ENCODE measurements at regions not wholly inside any gene's neighbourhood (a gene's known extent, or its start where the extent isn't known, plus 50 kb on each side); places are given as distances from the start of the nearest gene placed in this dataset.
A peak's percentile ranks its signal among the peaks of the same experiment; 100 is the strongest.

DNA sequence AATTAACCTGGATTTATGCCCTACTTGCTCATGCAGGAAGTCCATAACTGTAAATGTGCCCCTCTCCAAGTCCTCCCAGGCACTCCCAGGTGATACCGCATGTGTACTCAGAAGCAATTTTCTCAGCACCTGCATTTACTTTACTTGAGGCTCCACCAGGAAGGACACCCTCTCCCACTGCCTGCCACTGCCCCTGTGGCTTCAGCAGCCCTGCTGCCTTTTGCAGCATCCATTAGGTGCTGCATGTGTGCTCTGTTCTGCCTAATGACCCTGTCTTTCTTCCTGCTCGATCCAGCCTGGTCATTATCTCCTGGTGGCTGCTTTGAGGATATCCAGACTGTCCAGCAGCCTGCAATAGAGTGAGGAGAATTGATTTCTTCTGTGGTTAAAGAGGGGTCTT lies 107.6 kb upstream of the SEMA6D start:
- Mint-ChIP-seq H3K4me1 (no peaks in the 10 kb centered on the region), H3K36me3 (no peaks in the 10 kb centered on the region), H3K4me3 (no peak overlapping the region), H3K9me3 (peaks cover 0 to 5% (median 0%) of the 10 kb centered on the region in 8 donors), H3K27me3 (no peaks in the 10 kb centered on the region), H3K27ac (no peak overlapping the region)
- CTCF ChIA-PET (ENCODE audit: partially characterized antibody), result no interaction called here
- POLR2A ChIA-PET (ENCODE audit: partially characterized antibody), result no interaction called here
- intact Hi-C loops (cut with micrococcal nuclease), result no loop called here
- Histone ChIP-seq H3K36me3 (ENCODE audit: insufficient read depth, low read length) (no peaks in the 10 kb centered on the region), H3K27me3 (ENCODE audit: insufficient read depth, low read length) (no peaks in the 10 kb centered on the region), H3K27ac (ENCODE audit: low read depth, low read length) (no peak overlapping the region), H3K4me1 (ENCODE audit: insufficient read depth, low read length) (no peaks in the 10 kb centered on the region), H3K9me3 (ENCODE audit: control insufficient read depth in 1 of 2, low read length in 2 of 2) (no peaks in the 10 kb centered on the region), H3K4me3 (ENCODE audit: low read length in 2 of 2) (peak overlapping the region in 1 of 2 donors; percentile 1)
- no peak for DNase-seq

DNA sequence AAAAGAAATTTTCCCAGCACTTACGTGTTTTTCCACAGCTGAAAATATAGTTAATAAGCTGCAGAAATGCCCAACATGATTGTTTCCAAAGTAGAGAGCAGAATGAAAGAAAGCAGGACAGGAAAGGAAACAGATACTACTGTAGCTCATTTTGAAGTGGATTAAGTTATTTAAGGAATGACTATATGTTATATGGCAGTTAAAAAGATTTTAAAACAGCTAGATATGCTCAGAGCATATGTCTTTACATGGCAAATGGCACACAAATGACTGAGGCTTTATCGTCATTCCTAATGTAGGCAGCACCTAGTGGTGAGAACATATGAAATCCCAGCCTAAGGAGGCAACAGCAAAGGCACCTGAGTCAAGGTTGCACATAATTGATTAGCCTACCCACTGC lies 106.6 kb upstream of the SEMA6D start:
- ChIA-PET CTCF (ENCODE audit: partially characterized antibody) (no interaction called here), POLR2A (ENCODE audit: partially characterized antibody) (no interaction called here)
- no peak overlapping the region for H3K4me3 ChIP-seq (ENCODE audit: low read length in 2 of 2)
- no peak overlapping the region for H3K27ac ChIP-seq (ENCODE audit: low read depth, low read length)
- intact Hi-C loops (cut with micrococcal nuclease), result no loop called here
- H3K4me1 Mint-ChIP-seq, result no peaks in the 10 kb centered on the region
- H3K36me3 ChIP-seq (ENCODE audit: insufficient read depth, low read length), result no peaks in the 10 kb centered on the region
- no peaks in the 10 kb centered on the region for H3K27me3 Mint-ChIP-seq
- no peaks in the 10 kb centered on the region for H3K9me3 ChIP-seq (ENCODE audit: control insufficient read depth in 1 of 2, low read length in 2 of 2)
- no peak overlapping the region for H3K4me3 Mint-ChIP-seq
- peaks cover 0 to 4% (median 0%) of the 10 kb centered on the region in 8 donors for H3K9me3 Mint-ChIP-seq
- no peaks in the 10 kb centered on the region for H3K27me3 ChIP-seq (ENCODE audit: insufficient read depth, low read length)
- H3K27ac Mint-ChIP-seq, result no peak overlapping the region
- no peaks in the 10 kb centered on the region for H3K36me3 Mint-ChIP-seq
- H3K4me1 ChIP-seq (ENCODE audit: insufficient read depth, low read length), result no peaks in the 10 kb centered on the region
- DNase-seq, result no peak

DNA sequence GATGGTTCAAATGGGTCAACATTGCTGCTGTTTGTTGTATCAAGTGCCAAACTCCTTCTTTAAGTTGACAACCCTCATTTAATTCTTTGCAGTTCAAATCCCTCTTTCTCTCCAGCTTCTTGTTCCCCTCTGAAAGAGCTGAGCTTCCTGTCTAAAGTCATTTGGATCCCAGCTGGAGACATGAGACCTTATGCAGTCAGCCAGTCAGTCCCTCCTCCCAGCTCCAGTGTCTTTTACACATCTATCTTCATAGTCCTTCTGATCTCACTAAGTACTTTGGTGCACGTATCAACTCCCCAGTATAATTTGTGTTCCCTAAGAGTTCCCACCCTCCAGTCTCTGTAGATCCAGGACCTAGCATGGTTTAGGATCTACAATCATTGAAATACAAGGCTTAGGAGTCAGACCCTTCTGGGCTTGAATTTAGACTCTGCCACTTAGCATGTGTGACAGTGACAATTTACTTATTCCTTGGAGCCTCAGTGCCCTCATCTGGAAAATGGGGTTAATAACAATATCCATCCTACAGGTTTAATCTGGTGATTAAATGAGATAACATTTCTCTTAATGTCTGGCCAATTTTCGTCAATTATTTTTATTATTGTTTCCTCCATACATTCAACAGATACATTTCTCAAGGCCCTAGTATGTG lies 102.8 kb upstream of the SEMA6D start:
- Mint-ChIP-seq H3K4me1 (no peaks in the 10 kb centered on the region), H3K4me3 (no peak overlapping the region), H3K36me3 (no peaks in the 10 kb centered on the region), H3K9me3 (peaks cover 0 to 4% (median 0%) of the 10 kb centered on the region in 8 donors), H3K27ac (no peak overlapping the region), H3K27me3 (no peaks in the 10 kb centered on the region)
- intact Hi-C loops (cut with micrococcal nuclease), result no loop called here
- Histone ChIP-seq H3K27me3 (ENCODE audit: insufficient read depth, low read length) (no peaks in the 10 kb centered on the region), H3K4me1 (ENCODE audit: insufficient read depth, low read length) (no peaks in the 10 kb centered on the region), H3K4me3 (ENCODE audit: low read length in 2 of 2) (no peak overlapping the region), H3K9me3 (ENCODE audit: control insufficient read depth in 1 of 2, low read length in 2 of 2) (no peaks in the 10 kb centered on the region), H3K36me3 (ENCODE audit: insufficient read depth, low read length) (no peaks in the 10 kb centered on the region), H3K27ac (ENCODE audit: low read depth, low read length) (no peak overlapping the region)
- no peak for DNase-seq
- ChIA-PET CTCF (ENCODE audit: partially characterized antibody) (no interaction called here), POLR2A (ENCODE audit: partially characterized antibody) (no interaction called here)

DNA sequence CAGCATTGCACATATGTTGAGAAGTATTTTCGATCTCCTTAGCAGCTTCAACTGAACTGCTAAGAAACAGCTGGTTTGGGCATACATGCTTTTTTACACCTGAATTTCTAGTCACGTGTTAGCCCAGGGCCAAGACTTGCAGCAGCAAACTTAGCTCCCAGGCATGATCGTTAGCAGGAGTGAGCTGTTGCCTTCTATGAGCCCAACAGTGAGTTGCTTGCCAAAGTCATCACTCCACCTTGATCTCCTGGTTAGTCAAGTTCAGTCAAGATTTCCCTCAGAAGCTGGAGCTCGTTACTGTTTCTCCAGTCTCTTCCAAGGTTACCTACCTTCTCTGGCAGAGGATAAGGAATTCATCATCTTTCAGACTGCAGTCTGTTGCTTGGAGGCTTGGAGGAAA lies 100.4 kb upstream of the SEMA6D start:
- Histone ChIP-seq H3K27ac (ENCODE audit: low read depth, low read length) (no peak overlapping the region), H3K36me3 (ENCODE audit: insufficient read depth, low read length) (no peaks in the 10 kb centered on the region), H3K27me3 (ENCODE audit: insufficient read depth, low read length) (no peaks in the 10 kb centered on the region), H3K4me3 (ENCODE audit: low read length in 2 of 2) (no peak overlapping the region), H3K4me1 (ENCODE audit: insufficient read depth, low read length) (no peaks in the 10 kb centered on the region), H3K9me3 (ENCODE audit: control insufficient read depth in 1 of 2, low read length in 2 of 2) (no peaks in the 10 kb centered on the region)
- no peak for DNase-seq
- H3K27me3 Mint-ChIP-seq, result peaks cover 0 to 2% of the 10 kb centered on the region in 2 donors
- no peaks in the 10 kb centered on the region for H3K4me1 Mint-ChIP-seq
- no peak overlapping the region for H3K4me3 Mint-ChIP-seq
- ChIA-PET POLR2A (ENCODE audit: partially characterized antibody) (no interaction called here), CTCF (ENCODE audit: partially characterized antibody) (no interaction called here)
- H3K36me3 Mint-ChIP-seq, result no peaks in the 10 kb centered on the region
- H3K9me3 Mint-ChIP-seq, result peaks cover 0 to 6% (median 2%) of the 10 kb centered on the region in 8 donors
- intact Hi-C loops (cut with micrococcal nuclease), result no loop called here
- H3K27ac Mint-ChIP-seq, result no peak overlapping the region

GRCh38 chr15:47618241-47618640 lies 99.1 kb upstream of the SEMA6D start:
- Histone ChIP-seq H3K9me3 (ENCODE audit: control insufficient read depth in 1 of 2, low read length in 2 of 2) (no peaks in the 10 kb centered on the region), H3K27me3 (ENCODE audit: insufficient read depth, low read length) (no peaks in the 10 kb centered on the region), H3K4me3 (ENCODE audit: low read length in 2 of 2) (no peak overlapping the region), H3K4me1 (ENCODE audit: insufficient read depth, low read length) (no peaks in the 10 kb centered on the region), H3K36me3 (ENCODE audit: insufficient read depth, low read length) (no peaks in the 10 kb centered on the region), H3K27ac (ENCODE audit: low read depth, low read length) (no peak overlapping the region)
- POLR2A ChIA-PET (ENCODE audit: partially characterized antibody), result no interaction called here
- DNase-seq, result no peak
- H3K9me3 Mint-ChIP-seq, result peaks cover 0 to 6% (median 2%) of the 10 kb centered on the region in 8 donors
- H3K4me1 Mint-ChIP-seq, result no peaks in the 10 kb centered on the region
- H3K36me3 Mint-ChIP-seq, result no peaks in the 10 kb centered on the region
- H3K27me3 Mint-ChIP-seq, result peaks cover 0 to 2% of the 10 kb centered on the region in 2 donors
- intact Hi-C loops (cut with micrococcal nuclease), result no loop called here
- CTCF ChIA-PET (ENCODE audit: partially characterized antibody), result no interaction called here
- H3K4me3 Mint-ChIP-seq, result no peak overlapping the region
- H3K27ac Mint-ChIP-seq, result no peak overlapping the region

- Histone ChIP-seq H3K9me3 (ENCODE audit: control insufficient read depth in 1 of 2, low read length in 2 of 2) (no peaks in the 10 kb centered on the region), H3K4me3 (ENCODE audit: low read length in 2 of 2) (no peak overlapping the region), H3K27me3 (ENCODE audit: insufficient read depth, low read length) (no peaks in the 10 kb centered on the region), H3K4me1 (ENCODE audit: insufficient read depth, low read length) (no peaks in the 10 kb centered on the region), H3K27ac (ENCODE audit: low read depth, low read length) (no peak overlapping the region), H3K36me3 (ENCODE audit: insufficient read depth, low read length) (no peaks in the 10 kb centered on the region)
- no peak for DNase-seq
- H3K36me3 Mint-ChIP-seq, result no peaks in the 10 kb centered on the region
- peaks cover 0 to 2% of the 10 kb centered on the region in 2 donors for H3K27me3 Mint-ChIP-seq
- intact Hi-C loops (cut with micrococcal nuclease), result no loop called here
- H3K27ac Mint-ChIP-seq, result no peak overlapping the region
- ChIA-PET CTCF (ENCODE audit: partially characterized antibody) (no interaction called here), POLR2A (ENCODE audit: partially characterized antibody) (no interaction called here)
- H3K9me3 Mint-ChIP-seq, result peaks cover 0 to 3% (median 1%) of the 10 kb centered on the region in 8 donors
- no peak overlapping the region for H3K4me3 Mint-ChIP-seq
- H3K4me1 Mint-ChIP-seq, result no peaks in the 10 kb centered on the region
These were observed 96.2 kb upstream of the SEMA6D start for GRCh38 chr15:47620960-47621681.

DNA sequence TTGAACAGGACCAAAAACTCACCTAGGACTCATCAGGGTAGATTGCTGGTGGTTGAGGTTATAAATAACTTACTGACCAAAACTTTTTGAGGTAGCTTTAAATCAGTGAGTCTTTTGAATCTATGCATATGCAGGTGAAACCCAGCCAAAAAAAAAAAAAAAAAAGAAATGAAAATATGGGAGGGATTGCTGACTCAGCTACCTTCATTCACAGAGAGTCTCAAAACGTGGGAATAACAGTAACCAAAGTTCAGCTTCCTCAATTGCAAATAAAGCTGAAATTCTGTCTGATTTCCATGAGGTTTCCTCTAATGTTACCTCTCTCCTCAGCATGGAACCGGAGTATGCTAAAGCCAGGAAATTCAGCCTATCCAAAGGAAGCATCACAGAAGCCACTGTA lies 95.2 kb upstream of the SEMA6D start:
- H3K27ac Mint-ChIP-seq, result no peak overlapping the region
- CTCF ChIA-PET (ENCODE audit: partially characterized antibody), result no interaction called here
- intact Hi-C loops (cut with micrococcal nuclease), result no loop called here
- no peak overlapping the region for H3K4me3 ChIP-seq (ENCODE audit: low read length in 2 of 2)
- no peak overlapping the region for H3K4me3 Mint-ChIP-seq
- no peak overlapping the region for H3K27ac ChIP-seq (ENCODE audit: low read depth, low read length)
- no peak for DNase-seq
- H3K27me3 Mint-ChIP-seq, result peaks cover 0 to 2% of the 10 kb centered on the region in 2 donors
- H3K36me3 Mint-ChIP-seq, result no peaks in the 10 kb centered on the region
- no peaks in the 10 kb centered on the region for H3K4me1 Mint-ChIP-seq
- H3K9me3 Mint-ChIP-seq, result peaks cover 0 to 3% (median 1%) of the 10 kb centered on the region in 8 donors
- H3K27me3 ChIP-seq (ENCODE audit: insufficient read depth, low read length), result no peaks in the 10 kb centered on the region
- no peaks in the 10 kb centered on the region for H3K36me3 ChIP-seq (ENCODE audit: insufficient read depth, low read length)
- no peaks in the 10 kb centered on the region for H3K9me3 ChIP-seq (ENCODE audit: control insufficient read depth in 1 of 2, low read length in 2 of 2)
- POLR2A ChIA-PET (ENCODE audit: partially characterized antibody), result no interaction called here
- no peaks in the 10 kb centered on the region for H3K4me1 ChIP-seq (ENCODE audit: insufficient read depth, low read length)
